PC-9 (cell line): ENCODE measurements at regions not wholly inside any gene's neighbourhood (a gene's known extent, or its start where the extent isn't known, plus 50 kb on each side); places are given as distances from the start of the nearest gene placed in this dataset.

Experiments
- BruUV-seq: library from RNA; stranded (reverse); fragments of 400-500 nt; replicated peaks from 2 replicates; lab custom pipeline; 2021; lab: Mats Ljungman, UMichigan
- CTCF ChIA-PET: fragments of 300-600 bp; sonication (Branson Sonifier 250); formaldehyde crosslinking; loops from one replicate; lab custom pipeline; 2022; ENCODE audit warnings: antibody characterized with exemption; lab: Charles Lee
- POLR2A ChIA-PET: fragments of 300-600 bp; sonication (Branson Sonifier 250); formaldehyde crosslinking; loops from one replicate; lab custom pipeline; 2022; ENCODE audit warnings: antibody characterized with exemption; ENCODE audit not compliant: unreplicated experiment; lab: Charles Lee
- DNase-seq, 2 experiments: peaks; one replicate each; pipeline versions ENCODE4 v3.0.0 to v3.0.0-alpha.2; 2015 to 2022; ENCODE audit warnings: mixed read lengths in 1 of 2
- H2AFZ ChIP-seq: fragments of 200-600 bp; sonication (generic); 2 replicates; pipeline ENCODE4 v1.8.1; 2017; ENCODE audit warnings: antibody characterized with exemption
- H3F3A ChIP-seq: fragments of 200-600 bp; sonication (generic); 2 replicates; pipeline ENCODE4 v1.8.1; 2017; ENCODE audit warnings: antibody characterized with exemption, mild to moderate bottlenecking, low read depth; ENCODE audit not compliant: insufficient read depth
- H3K27ac ChIP-seq: fragments of 200-600 bp; sonication (generic); 2 replicates; pipeline ENCODE4 v1.6.1; 2016; ENCODE audit warnings: mixed run types
- H3K27me3 ChIP-seq: fragments of 200-600 bp; sonication (generic); 2 replicates; pipeline ENCODE4 v1.6.1; 2016; ENCODE audit warnings: low read depth, mixed run types; ENCODE audit not compliant: insufficient read depth
- H3K36me3 ChIP-seq: fragments of 200-600 bp; sonication (generic); 2 replicates; pipeline ENCODE4 v1.6.1; 2016; ENCODE audit warnings: low read depth, mixed run types
- H3K4me1 ChIP-seq: fragments of 200-600 bp; sonication (generic); replicated peaks from 2 replicates; pipeline ENCODE4 v1.6.1; 2016; ENCODE audit warnings: mixed run types; ENCODE audit not compliant: insufficient read depth
- H3K4me2 ChIP-seq: fragments of 200-600 bp; sonication (generic); 2 replicates; pipeline ENCODE4 v1.6.1; 2017; ENCODE audit warnings: mixed run types
- H3K4me3 ChIP-seq: fragments of 200-600 bp; sonication (generic); 2 replicates; pipeline ENCODE4 v1.6.1; 2016; ENCODE audit warnings: mixed run types
- H3K79me2 ChIP-seq: fragments of 200-600 bp; sonication (generic); 2 replicates; pipeline ENCODE4 v1.6.1; 2017; ENCODE audit warnings: low read depth, mixed run types
- H3K9me2 ChIP-seq: fragments of 200-600 bp; sonication (generic); 2 replicates; pipeline ENCODE4 v1.8.1; 2017; ENCODE audit warnings: mild to moderate bottlenecking; ENCODE audit not compliant: insufficient read depth
- H3K9me3 ChIP-seq: fragments of 200-600 bp; sonication (generic); 2 replicates; pipeline ENCODE4 v1.8.1; 2016; ENCODE audit warnings: low read depth; ENCODE audit not compliant: insufficient read depth
- H4K20me1 ChIP-seq: fragments of 200-600 bp; sonication (generic); 2 replicates; pipeline ENCODE4 v1.8.1; 2017; ENCODE audit not compliant: insufficient read depth
- EZH2 ChIP-seq: fragments of 200-600 bp; sonication (generic); IDR thresholded peaks from 2 replicates; pipeline ENCODE4 v1.8.0; 2017; ENCODE audit warnings: antibody characterized with exemption, low read depth
- intact Hi-C: fragments of 100-400 bp; cut with micrococcal nuclease; formaldehyde crosslinking; loops from one replicate; pipeline ENCODE4 v1.10.0; 2022; ENCODE audit not compliant: unreplicated experiment
- TF ChIP-seq, protein P1 (sequence below): fragments of 200-600 bp; sonication (generic); conservative IDR thresholded peaks from 2 replicates; pipeline ENCODE4 v1.6.1; 2017; ENCODE audit warnings: mixed run types, antibody characterized with exemption, mild to moderate bottlenecking, moderate library complexity

DNA sequence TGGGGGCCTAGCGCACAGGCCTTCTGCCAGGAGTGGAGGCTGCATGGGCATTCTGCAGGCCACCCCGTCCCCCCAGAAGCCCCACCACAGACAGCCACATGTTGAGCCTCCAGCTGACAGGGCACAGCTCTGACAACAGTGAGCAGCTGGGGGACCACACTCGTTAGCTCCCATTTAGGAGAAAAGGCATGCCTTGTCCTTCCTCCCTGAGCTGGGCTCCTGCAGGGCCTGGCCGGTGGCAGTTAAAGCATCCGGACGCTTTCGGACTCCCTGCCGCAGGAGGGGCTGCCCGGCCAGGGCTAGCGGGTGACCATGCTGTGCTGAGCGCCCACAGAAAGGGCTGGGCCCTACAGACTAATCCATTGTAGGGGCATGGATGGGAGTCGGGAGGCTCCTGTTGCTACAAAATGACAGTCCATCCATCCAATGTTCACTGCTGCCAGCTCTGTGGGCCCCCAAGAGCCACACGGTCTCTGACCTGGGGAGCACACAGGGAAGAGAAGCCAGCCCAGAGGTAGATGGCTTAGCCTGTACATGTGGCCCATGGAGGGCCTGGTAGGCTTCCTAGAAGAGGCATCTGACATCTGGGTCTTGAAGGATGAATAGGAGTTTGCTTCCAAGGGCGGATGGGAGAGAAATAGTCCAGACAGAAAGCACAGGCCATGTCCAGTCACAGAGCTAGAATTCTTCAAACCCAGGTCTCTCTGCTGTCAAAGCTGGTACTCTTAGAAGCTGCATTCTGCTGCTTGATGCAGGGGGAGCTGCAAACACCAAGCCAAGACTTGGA, 116.5 kb upstream of the VSTM2B start:
- intact Hi-C loops: no loop called here
- Histone ChIP-seq H3F3A (no peaks in the 10 kb centered on the region), H2AFZ (no peak overlapping the region), H3K27ac (no peak overlapping the region), H3K27me3 (peaks cover 93% of the 10 kb centered on the region), H4K20me1 (no peaks in the 10 kb centered on the region), H3K4me2 (no peak overlapping the region), H3K79me2 (no peaks in the 10 kb centered on the region), H3K4me3 (no peak overlapping the region), H3K36me3 (no peaks in the 10 kb centered on the region), H3K9me3 (no peaks in the 10 kb centered on the region), H3K4me1 (no peaks in the 10 kb centered on the region), H3K9me2 (no peaks in the 10 kb centered on the region)
- no TSS peak for BruUV-seq
- no peak for TF ChIP-seq EZH2
- TF ChIP-seq, protein P1, sequence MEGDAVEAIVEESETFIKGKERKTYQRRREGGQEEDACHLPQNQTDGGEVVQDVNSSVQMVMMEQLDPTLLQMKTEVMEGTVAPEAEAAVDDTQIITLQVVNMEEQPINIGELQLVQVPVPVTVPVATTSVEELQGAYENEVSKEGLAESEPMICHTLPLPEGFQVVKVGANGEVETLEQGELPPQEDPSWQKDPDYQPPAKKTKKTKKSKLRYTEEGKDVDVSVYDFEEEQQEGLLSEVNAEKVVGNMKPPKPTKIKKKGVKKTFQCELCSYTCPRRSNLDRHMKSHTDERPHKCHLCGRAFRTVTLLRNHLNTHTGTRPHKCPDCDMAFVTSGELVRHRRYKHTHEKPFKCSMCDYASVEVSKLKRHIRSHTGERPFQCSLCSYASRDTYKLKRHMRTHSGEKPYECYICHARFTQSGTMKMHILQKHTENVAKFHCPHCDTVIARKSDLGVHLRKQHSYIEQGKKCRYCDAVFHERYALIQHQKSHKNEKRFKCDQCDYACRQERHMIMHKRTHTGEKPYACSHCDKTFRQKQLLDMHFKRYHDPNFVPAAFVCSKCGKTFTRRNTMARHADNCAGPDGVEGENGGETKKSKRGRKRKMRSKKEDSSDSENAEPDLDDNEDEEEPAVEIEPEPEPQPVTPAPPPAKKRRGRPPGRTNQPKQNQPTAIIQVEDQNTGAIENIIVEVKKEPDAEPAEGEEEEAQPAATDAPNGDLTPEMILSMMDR: no peak
- DNase-seq: no peak
- ChIA-PET POLR2A (no interaction called here), CTCF (no interaction called here)

DNA sequence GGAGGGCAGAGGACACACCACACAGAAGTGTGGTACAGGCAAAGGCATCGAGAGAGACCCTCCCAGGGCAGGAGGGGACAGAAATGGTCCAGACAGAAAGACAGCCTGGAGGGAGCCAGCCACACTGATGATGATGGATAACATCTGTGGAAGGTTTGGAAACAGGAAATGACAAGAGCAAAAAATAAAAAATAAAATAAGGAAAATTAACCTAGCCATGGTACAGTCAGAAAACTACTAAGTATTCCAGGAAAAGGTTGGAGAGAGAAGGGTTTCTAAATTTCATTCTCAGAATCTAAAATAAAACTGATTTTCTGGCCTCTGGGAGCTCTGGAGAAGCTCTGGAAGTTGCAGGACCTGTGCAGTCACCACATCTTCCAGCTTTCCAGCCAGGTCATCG, 115.2 kb upstream of the VSTM2B start:
- Histone ChIP-seq H3K4me2 (no peak overlapping the region), H3K27ac (no peak overlapping the region), H3K4me1 (no peaks in the 10 kb centered on the region), H3K4me3 (no peak overlapping the region), H3K27me3 (peaks cover 92% of the 10 kb centered on the region), H3K9me2 (no peaks in the 10 kb centered on the region), H2AFZ (no peak overlapping the region), H3K9me3 (no peaks in the 10 kb centered on the region), H4K20me1 (no peaks in the 10 kb centered on the region), H3K36me3 (no peaks in the 10 kb centered on the region), H3K79me2 (no peaks in the 10 kb centered on the region), H3F3A (no peaks in the 10 kb centered on the region)
- ChIA-PET CTCF (no interaction called here), POLR2A (no interaction called here)
- TF ChIP-seq, protein P1: no peak
- no peak for TF ChIP-seq EZH2
- DNase-seq: no peak
- intact Hi-C loops: no loop called here
- no TSS peak for BruUV-seq

DNA sequence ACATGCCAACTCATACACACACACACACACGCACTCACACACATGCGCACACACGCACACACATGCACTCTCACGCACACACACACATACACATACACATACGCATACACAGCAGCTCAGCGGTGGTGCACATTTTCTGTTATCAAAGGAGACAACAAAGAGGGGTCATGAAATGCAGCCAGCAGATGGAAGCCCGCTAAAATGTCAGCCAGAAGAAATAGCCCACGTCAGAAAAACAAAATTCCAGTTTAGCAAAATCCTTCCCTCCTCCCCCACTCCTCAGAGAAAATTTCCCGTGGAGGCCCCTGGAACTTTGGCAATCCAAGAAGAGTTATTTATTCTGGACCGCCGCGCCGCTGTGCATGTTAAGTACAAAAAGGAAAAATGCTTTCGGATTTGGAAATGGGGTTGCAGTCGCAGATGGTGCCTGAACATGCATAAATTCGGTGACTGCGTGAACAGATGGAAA, 114.6 kb upstream of the VSTM2B start:
- POLR2A ChIA-PET: no interaction called here
- Histone ChIP-seq H4K20me1 (no peaks in the 10 kb centered on the region), H3K36me3 (no peaks in the 10 kb centered on the region), H3K9me2 (no peaks in the 10 kb centered on the region), H3K27ac (no peak overlapping the region), H3K4me3 (no peak overlapping the region), H3K9me3 (no peaks in the 10 kb centered on the region), H3K27me3 (peaks cover 92% of the 10 kb centered on the region), H3F3A (no peaks in the 10 kb centered on the region), H2AFZ (no peak overlapping the region), H3K4me2 (no peak overlapping the region), H3K4me1 (no peaks in the 10 kb centered on the region), H3K79me2 (no peaks in the 10 kb centered on the region)
- TF ChIP-seq EZH2: no peak
- TF ChIP-seq, protein P1: no peak
- no peak for DNase-seq
- BruUV-seq: no TSS peak
- CTCF ChIA-PET: no interaction called here
- intact Hi-C loops: no loop called here
